ENCODE measurements at regions not wholly inside any gene's neighbourhood (a gene's known extent, or its start where the extent isn't known, plus 50 kb on each side); places are given as distances from the start of the nearest gene placed in this dataset.

- H3K9me3 ChIP-seq, result no peaks in the 10 kb centered on the region
- H3K4me1 ChIP-seq, result peaks cover 0 to 27% (median 3%) of the 10 kb centered on the region in 4 donors
- H3K4me3 ChIP-seq, result no peak overlapping the region
- no peaks in the 10 kb centered on the region for H3K27me3 ChIP-seq
- 57 to 64% methylated on average over 4 of the region's 4 CpGs for WGBS, 2 donors
- no peak for DNase-seq (ENCODE audit: low spot score in 2 of 2)
- H3K36me3 ChIP-seq, result no peaks in the 10 kb centered on the region
- peak overlapping the region in 2 of 4 donors; percentile 5 to 46 for H3K27ac ChIP-seq
- TF ChIP-seq CTCF (IDR thresholded peaks at IDR 0.05) (no peak), POLR2A (IDR thresholded peaks at IDR 0.05) (no peak), EP300 (IDR thresholded peaks at IDR 0.05) (no peak)
Measured at GRCh38 chr10:31136386-31136785, 104.7 kb upstream of the ZNF438 start.

GRCh38 chr10:31136930-31137885 lies 105.5 kb upstream of the ZNF438 start:
- WGBS, 2 donors, result 62 to 66% methylated on average over 9 of the region's 9 CpGs
- Histone ChIP-seq H3K27me3 (no peaks in the 10 kb centered on the region), H3K4me1 (peaks cover 0 to 27% (median 3%) of the 10 kb centered on the region in 4 donors), H3K36me3 (no peaks in the 10 kb centered on the region), H3K27ac (peak overlapping the region in 2 of 4 donors; percentile 5 to 46), H3K9me3 (no peaks in the 10 kb centered on the region), H3K4me3 (no peak overlapping the region)
- TF ChIP-seq CTCF (IDR thresholded peaks at IDR 0.05) (no peak), POLR2A (IDR thresholded peaks at IDR 0.05) (no peak), EP300 (IDR thresholded peaks at IDR 0.05) (no peak)
- peak in 1 of 2 donors; percentile 1 for DNase-seq (ENCODE audit: low spot score in 2 of 2)

GRCh38 chr10:31138026-31138553 lies 106.4 kb upstream of the ZNF438 start:
- TF ChIP-seq EP300 (IDR thresholded peaks at IDR 0.05), result no peak
- TF ChIP-seq CTCF (IDR thresholded peaks at IDR 0.05), result no peak
- no peak for TF ChIP-seq POLR2A (IDR thresholded peaks at IDR 0.05)
- Histone ChIP-seq H3K36me3 (no peaks in the 10 kb centered on the region), H3K9me3 (no peaks in the 10 kb centered on the region), H3K27ac (no peak overlapping the region), H3K27me3 (no peaks in the 10 kb centered on the region), H3K4me3 (no peak overlapping the region), H3K4me1 (peaks cover 0 to 25% (median 3%) of the 10 kb centered on the region in 4 donors)
- DNase-seq (ENCODE audit: low spot score in 2 of 2), result peak in 1 of 2 donors; percentile 0
- 42 to 47% methylated on average over 3 of the region's 3 CpGs for WGBS, 2 donors

GRCh38 chr10:31139497-31139896 lies 107.8 kb upstream of the ZNF438 start:
- peak in 1 of 2 donors; percentile 3 for DNase-seq (ENCODE audit: low spot score in 2 of 2)
- TF ChIP-seq EP300 (IDR thresholded peaks at IDR 0.05) (no peak), POLR2A (IDR thresholded peaks at IDR 0.05) (no peak), CTCF (IDR thresholded peaks at IDR 0.05) (no peak)
- 94 to 96% methylated on average over 6 of the region's 6 CpGs for WGBS, 2 donors
- Histone ChIP-seq H3K27ac (no peak overlapping the region), H3K9me3 (no peaks in the 10 kb centered on the region), H3K4me3 (no peak overlapping the region), H3K27me3 (no peaks in the 10 kb centered on the region), H3K4me1 (peaks cover 0 to 13% (median 1%) of the 10 kb centered on the region in 4 donors), H3K36me3 (no peaks in the 10 kb centered on the region)

- H3K9me3 ChIP-seq, result no peaks in the 10 kb centered on the region
- DNase-seq (ENCODE audit: low spot score in 2 of 2), result peak in 1 of 2 donors; percentile 1
- no peaks in the 10 kb centered on the region for H3K36me3 ChIP-seq
- no peaks in the 10 kb centered on the region for H3K27me3 ChIP-seq
- WGBS, 2 donors, result 80 to 93% methylated on average over 1 of the region's 1 CpG
- no peak overlapping the region for H3K27ac ChIP-seq
- H3K4me1 ChIP-seq, result peaks cover 0 to 5% (median 1%) of the 10 kb centered on the region in 4 donors
- TF ChIP-seq EP300 (IDR thresholded peaks at IDR 0.05) (no peak), POLR2A (IDR thresholded peaks at IDR 0.05) (no peak), CTCF (IDR thresholded peaks at IDR 0.05) (no peak)
- no peak overlapping the region for H3K4me3 ChIP-seq
Measured at GRCh38 chr10:31140716-31141115, 109.1 kb upstream of the ZNF438 start.
